K562 (cell line): ENCODE measurements at regions not wholly inside any gene's neighbourhood (a gene's known extent, or its start where the extent isn't known, plus 50 kb on each side); places are given as distances from the start of the nearest gene placed in this dataset.

ENCODE experiments used
- ATAC-seq: fragments of 200-7000 bp; cut with Tn5 transposase; 3 replicates; pipeline ENCODE4 v1.9.1; 2020; ENCODE audit warnings: moderate library complexity
- BruUV-seq: library from RNA; stranded (reverse); fragments of 400-500 nt; replicated peaks from 2 replicates; lab custom pipeline; 2021; lab: Mats Ljungman, UMichigan
- CTCF ChIA-PET: fragments of 300-600 bp; formaldehyde crosslinking; extraction: SDS; loops from one replicate; lab custom pipeline; 2021; ENCODE audit warnings: low intra/inter-chr PET ratio; lab: Yijun Ruan, JAX
- POLR2A ChIA-PET: fragments of 300-600, 350-650 bp; sonication (Branson Sonifier 250); formaldehyde crosslinking; extraction: SDS; loops from one replicate; lab custom pipeline; 2021; ENCODE audit warnings: antibody characterized with exemption, inconsistent platforms; lab: Yijun Ruan, JAX
- DNase-seq, 4 experiments: peaks; one replicate each; pipeline versions ENCODE4 v3.0.0 to v3.0.0-alpha.2; 2011 to 2018; ENCODE audit warnings: low spot score in 3 of 4, mixed read lengths in 3 of 4; ENCODE audit errors: extremely low read depth in 1 of 4
- FAIRE-seq: peaks from 2 replicates; lab custom pipeline; 2011; peaks lifted over from hg19 to GRCh38; lab: Jason Lieb, UNC
- H2AFZ ChIP-seq: 2 replicates; pipeline ENCODE4 v1.6.0; 2011; ENCODE audit warnings: low read depth, low read length, control low read depth, inconsistent platforms
- H3K27ac ChIP-seq: fragments of 200-600 bp; 3 replicates; pipeline ENCODE4 v1.8.0; 2011; ENCODE audit warnings: low read depth, mild to moderate bottlenecking, control low read depth, inconsistent platforms, low read length, moderate library complexity, mixed read lengths; ENCODE audit errors: extremely low read depth
- H3K27me3 ChIP-seq, 2 experiments: fragments of 300-600 bp in 1 of 2; 2 replicates in 1 of 2; 3 replicates in 1 of 2; pipeline versions ENCODE4 v1.6.0 to v1.8.0; 2011; ENCODE audit warnings: inconsistent platforms in 2 of 2, low read length in 2 of 2, mild to moderate bottlenecking in 1 of 2, mixed read lengths in 1 of 2, moderate library complexity in 1 of 2; ENCODE audit not compliant: control insufficient read depth in 2 of 2, insufficient read depth in 2 of 2
- H3K36me3 ChIP-seq: fragments of 300-600 bp; 3 replicates; pipeline ENCODE4 v1.8.0; 2011; ENCODE audit warnings: mild to moderate bottlenecking, low read length, inconsistent platforms; ENCODE audit not compliant: control insufficient read depth, insufficient read depth
- H3K4me1 ChIP-seq, 2 experiments: fragments of 200-600 bp in 1 of 2; replicated peaks in 1 of 2; 2 replicates in 1 of 2; 3 replicates in 1 of 2; pipeline versions ENCODE4 v1.5.1 to v1.8.0; 2011; ENCODE audit warnings: inconsistent platforms in 2 of 2, low read length in 2 of 2, mild to moderate bottlenecking in 1 of 2, mixed read lengths in 1 of 2, moderate library complexity in 1 of 2; ENCODE audit not compliant: control insufficient read depth in 2 of 2, insufficient read depth in 2 of 2
- H3K4me2 ChIP-seq: 2 replicates; pipeline ENCODE4 v1.6.1; 2011; ENCODE audit warnings: low read length, control low read depth, inconsistent platforms, mixed read lengths; ENCODE audit not compliant: insufficient read depth
- H3K4me3 ChIP-seq: fragments of 200-600 bp; sonication (generic), shearing (Covaris generic); 2 replicates; pipeline ENCODE4 v1.5.1; 2016; ENCODE audit warnings: control low read depth, inconsistent platforms
- H3K79me2 ChIP-seq: fragments of 200-600 bp; 3 replicates; pipeline ENCODE4 v1.8.0; 2011; ENCODE audit warnings: low read length, inconsistent platforms; ENCODE audit not compliant: control insufficient read depth, insufficient read depth
- H3K9ac ChIP-seq, 2 experiments: 2 replicates each; pipeline versions ENCODE4 v1.6.0 to v1.6.1; 2011; ENCODE audit warnings: low read depth in 2 of 2, low read length in 2 of 2, control low read depth in 1 of 2, inconsistent platforms in 1 of 2, mild to moderate bottlenecking in 1 of 2, mixed read lengths in 1 of 2; ENCODE audit not compliant: insufficient read depth in 1 of 2
- H3K9me1 ChIP-seq: one replicate; pipeline ENCODE4 v1.6.0; 2011; ENCODE audit warnings: inconsistent platforms, mild to moderate bottlenecking, low read length, moderate library complexity; ENCODE audit not compliant: control insufficient read depth, insufficient read depth
- H3K9me3 ChIP-seq: replicated peaks from 2 replicates; pipeline ENCODE4 v1.5.1; 2011; ENCODE audit warnings: low read depth, low read length, inconsistent platforms; ENCODE audit not compliant: control insufficient read depth, insufficient read depth
- H4K20me1 ChIP-seq: replicated peaks from 2 replicates; pipeline ENCODE4 v1.6.1; 2011; ENCODE audit warnings: low read length, inconsistent platforms, mixed read lengths; ENCODE audit not compliant: control insufficient read depth, insufficient read depth
- CHD1 ChIP-seq: fragments of 200-600 bp; sonication (generic); IDR thresholded peaks from one replicate; pipeline ENCODE4 v1.6.1; 2012; ENCODE audit warnings: mild to moderate bottlenecking, moderate library complexity, low read length, inconsistent platforms
- E4F1 ChIP-seq: fragments of 250-450 bp; sonication (Bioruptor Pico); IDR thresholded peaks from 2 replicates; pipeline ENCODE4 v1.5.0; 2021; ENCODE audit warnings: mild to moderate bottlenecking, borderline replicate concordance
- HEY1 ChIP-seq: fragments of 250-450 bp; sonication (Bioruptor Pico); IDR thresholded peaks from 2 replicates; pipeline ENCODE4 v1.5.0; 2020; ENCODE audit warnings: mild to moderate bottlenecking, moderate library complexity, borderline replicate concordance
- MAZ ChIP-seq, 2 experiments: fragments of 450-650 bp in 1 of 2; sonication (generic) in 1 of 2; formaldehyde crosslinking; IDR thresholded peaks in 1 of 2; conservative IDR thresholded peaks in 1 of 2; 2 replicates each; pipeline versions ENCODE4 v1.4.0 to v1.5.0; 2020; ENCODE audit warnings: mild to moderate bottlenecking in 1 of 2, missing genetic modification reagents in 1 of 2
- PCBP1 ChIP-seq: fragments of 200-400 bp; formaldehyde crosslinking; IDR thresholded peaks from 2 replicates; pipeline ENCODE4 v1.6.1; 2018; ENCODE audit warnings: mild to moderate bottlenecking, low read depth, low read length; ENCODE audit not compliant: poor library complexity, severe bottlenecking
- SMARCA4 ChIP-seq: fragments of 450-650 bp; IDR thresholded peaks from 2 replicates; pipeline ENCODE4 v1.6.1; 2016
- TRIM25 ChIP-seq: fragments of 450-650 bp; IDR thresholded peaks from 2 replicates; pipeline ENCODE4 v1.7.0; 2016; ENCODE audit warnings: borderline replicate concordance
- ZC3H4 ChIP-seq: sonication (generic); formaldehyde crosslinking; IDR thresholded peaks from 2 replicates; pipeline ENCODE4 v1.9.0; 2021; ENCODE audit warnings: missing genetic modification reagents, borderline replicate concordance
- ZNF395 ChIP-seq: fragments of 200-800 bp; sonication (Bioruptor generic); IDR thresholded peaks from 2 replicates; pipeline ENCODE4 v1.6.1; 2017; ENCODE audit warnings: missing genetic modification characterization, missing compliant biosample characterization
- ZSCAN29 ChIP-seq: fragments of 450-650 bp; IDR thresholded peaks from 2 replicates; pipeline ENCODE4 v1.6.1; 2017
- WGBS: fragments of 100-300 bp; shearing (Covaris generic); methylation state at CpG from one replicate; pipeline ENCODE4 v1.1.6; 2016; ENCODE audit warnings: low coverage, mixed read lengths; ENCODE audit not compliant: insufficient coverage; ENCODE audit errors: missing lambda C conversion rate; 5-methylcytosine and 5-hydroxymethylcytosine counted together
- in situ Hi-C: fragments of 300-500 bp; cut with MboI; formaldehyde crosslinking; loops from 4 replicates; pipeline ENCODE4 v1.15.0; 2018; ENCODE audit warnings: inconsistent platforms, mixed read lengths
- intact Hi-C: fragments of 100-400 bp; cut with micrococcal nuclease; formaldehyde crosslinking; loops from 2 replicates; pipeline ENCODE4 v1.14.2; 2022

- ChIA-PET POLR2A (interaction anchor here (0.7 kb wide), 1 partner anchor 38 kb away, joined by 3 read pairs; no protein-coding TSS in a partner anchor), CTCF (no interaction called here)
- no peak for TF ChIP-seq MAZ (CRISPR knock-in tag; conservative IDR thresholded peaks at IDR 0.05 in 1 of 2, IDR thresholded peaks at IDR 0.05 in 1 of 2)
- Histone ChIP-seq H2AFZ (no peak overlapping the region), H3K27me3 (no peaks in the 10 kb centered on the region), H3K9ac (no peak overlapping the region), H3K9me3 (no peaks in the 10 kb centered on the region), H3K36me3 (no peaks in the 10 kb centered on the region), H3K27ac (no peak overlapping the region), H4K20me1 (no peaks in the 10 kb centered on the region; the same call in 1 of the 2 replicates), H3K9me1 (no peaks in the 10 kb centered on the region), H3K4me1 (no peaks in the 10 kb centered on the region), H3K4me2 (no peak overlapping the region), H3K4me3 (no peak overlapping the region), H3K79me2 (no peaks in the 10 kb centered on the region)
- no peak for FAIRE-seq
- 0% methylated on average over 2 of the region's 2 CpGs for WGBS
- BruUV-seq, result no TSS peak
- in situ Hi-C loops (no loop called here), intact Hi-C loops (no loop called here)
- no peak for DNase-seq
- no peak for ATAC-seq
Measured at GRCh38 chr19:30781047-30781446, 408.9 kb downstream of the ZNF536 start.

GRCh38 chr19:30780456-30780855 is 408.3 kb downstream of the ZNF536 start:
- H3K9me1 ChIP-seq, result no peaks in the 10 kb centered on the region
- ChIA-PET CTCF (no interaction called here), POLR2A (interaction anchor here (0.6 to 0.7 kb wide), 2 partner anchors 38 to 112 kb away, joined by 3 to 4 read pairs; no protein-coding TSS in a partner anchor)
- ATAC-seq (no peak), DNase-seq (no peak), FAIRE-seq (no peak)
- no peak overlapping the region for H3K9ac ChIP-seq
- H3K4me2 ChIP-seq, result no peak overlapping the region
- intact Hi-C loops, result no loop called here
- no peaks in the 10 kb centered on the region; the same call in 1 of the 2 replicates for H4K20me1 ChIP-seq
- H3K27me3 ChIP-seq, result no peaks in the 10 kb centered on the region
- no peaks in the 10 kb centered on the region for H3K79me2 ChIP-seq
- H3K36me3 ChIP-seq, result no peaks in the 10 kb centered on the region
- H3K4me1 ChIP-seq, result no peaks in the 10 kb centered on the region
- no peak overlapping the region for H2AFZ ChIP-seq
- in situ Hi-C loops, result no loop called here
- no peak overlapping the region for H3K27ac ChIP-seq
- no peak overlapping the region for H3K4me3 ChIP-seq
- WGBS, result 0% methylated on average over 2 of the region's 2 CpGs
- no peaks in the 10 kb centered on the region for H3K9me3 ChIP-seq
- no TSS peak for BruUV-seq
- TF ChIP-seq ZC3H4 (CRISPR knock-in tag) (no peak), CHD1 (no peak), E4F1 (CRISPR knock-in tag) (no peak), PCBP1 (no peak), SMARCA4 (no peak), TRIM25 (no peak), HEY1 (CRISPR knock-in tag) (no peak), ZSCAN29 (no peak), ZNF395 (no peak)
